IMR-90 (cell line): ENCODE measurements at regions not wholly inside any gene's neighbourhood (a gene's known extent, or its start where the extent isn't known, plus 50 kb on each side); places are given as distances from the start of the nearest gene placed in this dataset.

ENCODE experiments used
- ATAC-seq: fragments of 200-7000 bp; cut with Tn5 transposase; 2 replicates; pipeline ENCODE4 v1.9.1; 2020; ENCODE audit warnings: low read depth, mild to moderate bottlenecking, moderate library complexity
- BruUV-seq: library from RNA; stranded (reverse); fragments of 400-500 nt; replicated peaks from 2 replicates; lab custom pipeline; 2021; lab: Mats Ljungman, UMichigan
- CTCF ChIA-PET: fragments of 300-600 bp; formaldehyde crosslinking; extraction: SDS; loops from one replicate; lab custom pipeline; 2021; ENCODE audit warnings: antibody characterized with exemption; lab: Yijun Ruan, JAX
- POLR2A ChIA-PET: fragments of 300-600 bp; sonication (Branson Sonifier 250); formaldehyde crosslinking; loops from one replicate; lab custom pipeline; 2022; ENCODE audit warnings: antibody characterized with exemption; ENCODE audit not compliant: unreplicated experiment; lab: Charles Lee
- DNase-seq: peaks from one replicate; pipeline ENCODE4 v3.0.0; 2013
- H2AFZ ChIP-seq: replicated peaks from 2 replicates; pipeline ENCODE3; 2013; ENCODE audit warnings: low read length, mild to moderate bottlenecking; ENCODE audit not compliant: poor library complexity
- H2AK5ac ChIP-seq: 2 replicates; pipeline ENCODE4 v1.6.1; 2013; ENCODE audit warnings: low read depth, low read length, inconsistent platforms
- H2AK9ac ChIP-seq: replicated peaks from 2 replicates; pipeline ENCODE3; 2013; ENCODE audit warnings: mild to moderate bottlenecking, low read depth, low read length, moderate library complexity; ENCODE audit not compliant: poor library complexity
- H2BK120ac ChIP-seq: 2 replicates; pipeline ENCODE4 v1.6.1; 2013; ENCODE audit warnings: low read depth, low read length, inconsistent platforms
- H2BK15ac ChIP-seq: 3 replicates; pipeline ENCODE4 v1.6.1; 2013; ENCODE audit warnings: low read depth, low read length, inconsistent platforms
- H2BK20ac ChIP-seq: 2 replicates; pipeline ENCODE4 v1.6.1; 2013; ENCODE audit warnings: low read depth, mild to moderate bottlenecking, inconsistent platforms, low read length, moderate library complexity
- H2BK5ac ChIP-seq: 2 replicates; pipeline ENCODE4 v1.6.1; 2013; ENCODE audit warnings: mild to moderate bottlenecking, low read depth, low read length, inconsistent platforms; ENCODE audit not compliant: poor library complexity, severe bottlenecking
- H3K14ac ChIP-seq: replicated peaks from 2 replicates; pipeline ENCODE4 v1.6.1; 2013; ENCODE audit warnings: low read depth, low read length, inconsistent platforms
- H3K18ac ChIP-seq: 2 replicates; pipeline ENCODE4 v1.6.1; 2013; ENCODE audit warnings: low read depth, low read length, control low read depth
- H3K23ac ChIP-seq: 2 replicates; pipeline ENCODE4 v1.6.1; 2013; ENCODE audit warnings: low read depth, low read length, inconsistent platforms
- H3K27ac ChIP-seq: 2 replicates; pipeline ENCODE4 v1.5.1; 2013; ENCODE audit warnings: mild to moderate bottlenecking, control low read depth, low read length; ENCODE audit not compliant: insufficient read depth
- H3K27me3 ChIP-seq: 2 replicates; pipeline ENCODE4 v1.6.1; 2013; ENCODE audit warnings: low read length; ENCODE audit not compliant: control insufficient read depth, insufficient read depth
- H3K36me3 ChIP-seq: 2 replicates; pipeline ENCODE4 v1.6.1; 2013; ENCODE audit warnings: low read length, mixed read lengths; ENCODE audit not compliant: control insufficient read depth, insufficient read depth
- H3K4ac ChIP-seq: 2 replicates; pipeline ENCODE4 v1.6.1; 2013; ENCODE audit warnings: low read depth, low read length, inconsistent platforms
- H3K4me1 ChIP-seq: 2 replicates; pipeline ENCODE4 v1.6.1; 2013; ENCODE audit warnings: low read length, mixed read lengths; ENCODE audit not compliant: control insufficient read depth, insufficient read depth
- H3K4me2 ChIP-seq: 2 replicates; pipeline ENCODE4 v1.6.1; 2013; ENCODE audit warnings: low read depth, mild to moderate bottlenecking, control low read depth, low read length, moderate library complexity
- H3K4me3 ChIP-seq: 2 replicates; pipeline ENCODE4 v1.5.1; 2013; ENCODE audit warnings: low read depth, mild to moderate bottlenecking, control low read depth, low read length, moderate library complexity; ENCODE audit not compliant: insufficient read depth
- H3K56ac ChIP-seq: 2 replicates; pipeline ENCODE4 v1.6.1; 2013; ENCODE audit warnings: low read length, inconsistent platforms; ENCODE audit not compliant: insufficient read depth; ENCODE audit errors: extremely low read depth
- H3K79me1 ChIP-seq, 2 experiments: 2 replicates each; pipeline ENCODE4 v1.6.1; 2013; ENCODE audit warnings: low read length in 2 of 2, inconsistent platforms in 1 of 2, low read depth in 1 of 2
- H3K9ac ChIP-seq: 2 replicates; pipeline ENCODE4 v1.6.1; 2013; ENCODE audit warnings: low read depth, low read length, control low read depth
- H3K9me1 ChIP-seq: 2 replicates; pipeline ENCODE4 v1.6.1; 2013; ENCODE audit warnings: low read length, inconsistent platforms; ENCODE audit not compliant: insufficient read depth
- H3K9me3 ChIP-seq: 2 replicates; pipeline ENCODE4 v1.6.1; 2013; ENCODE audit warnings: low read length; ENCODE audit not compliant: control insufficient read depth, insufficient read depth
- H4K20me1 ChIP-seq: 2 replicates; pipeline ENCODE4 v1.6.1; 2013; ENCODE audit warnings: low read length, inconsistent platforms; ENCODE audit not compliant: insufficient read depth
- H4K5ac ChIP-seq: 2 replicates; pipeline ENCODE4 v1.6.1; 2013; ENCODE audit warnings: mild to moderate bottlenecking, low read depth, low read length, control low read depth
- H4K8ac ChIP-seq, 2 experiments: 2 replicates each; pipeline ENCODE4 v1.6.1; 2013; ENCODE audit warnings: low read depth in 2 of 2, low read length in 2 of 2, control low read depth in 1 of 2, inconsistent platforms in 1 of 2
- H4K91ac ChIP-seq: 2 replicates; pipeline ENCODE4 v1.6.1; 2013; ENCODE audit warnings: low read depth, low read length, inconsistent platforms; ENCODE audit not compliant: insufficient read depth
- BHLHE40 ChIP-seq: fragments of 150-350 bp; IDR thresholded peaks from 2 replicates; pipeline ENCODE4 v1.6.1; 2016; ENCODE audit warnings: mild to moderate bottlenecking, low read depth, low read length
- CEBPB ChIP-seq: IDR thresholded peaks from 2 replicates; pipeline ENCODE4 v1.6.1; 2012; ENCODE audit warnings: low read depth, low read length, improper control_type of control experiment
- FOS ChIP-seq: fragments of 150-350 bp; IDR thresholded peaks from 2 replicates; pipeline ENCODE4 v1.6.1; 2016; ENCODE audit warnings: low read depth, low read length
- MXI1 ChIP-seq: IDR thresholded peaks from 2 replicates; pipeline ENCODE4 v1.6.1; 2012; ENCODE audit warnings: low read depth, mild to moderate bottlenecking, low read length, moderate library complexity, borderline replicate concordance
- NFE2L2 ChIP-seq: fragments of 150-350 bp; IDR thresholded peaks from 2 replicates; pipeline ENCODE4 v1.6.1; 2016; ENCODE audit warnings: low read depth, mild to moderate bottlenecking, low read length
- POLR2A ChIP-seq: IDR thresholded peaks from 2 replicates; pipeline ENCODE4 v1.6.1; 2012; ENCODE audit warnings: mild to moderate bottlenecking, low read depth, low read length
- RCOR1 ChIP-seq: IDR thresholded peaks from 2 replicates; pipeline ENCODE4 v1.6.1; 2012; ENCODE audit warnings: mild to moderate bottlenecking, low read length, improper control_type of control experiment; ENCODE audit not compliant: insufficient replicate concordance
- RFX5 ChIP-seq: IDR thresholded peaks from 2 replicates; pipeline ENCODE4 v1.8.0; 2012; ENCODE audit warnings: low read depth, mild to moderate bottlenecking, low read length, moderate library complexity
- SMC3 ChIP-seq: fragments of 150-350 bp; IDR thresholded peaks from 2 replicates; pipeline ENCODE4 v1.6.1; 2016; ENCODE audit warnings: low read depth, mild to moderate bottlenecking, antibody characterized with exemption, low read length, moderate library complexity
- USF2 ChIP-seq: fragments of 150-350 bp; IDR thresholded peaks from 2 replicates; pipeline ENCODE4 v1.6.1; 2017; ENCODE audit warnings: mild to moderate bottlenecking, antibody characterized with exemption, low read length, low read depth
- WGBS, 2 experiments: methylation state at CpG; one replicate each; pipeline versions ENCODE4 v1.1.5 to v1.1.7; 2013; ENCODE audit warnings: missing lambda C conversion rate in 2 of 2; ENCODE audit not compliant: insufficient read length in 1 of 2; ENCODE audit errors: extremely low coverage in 2 of 2; 5-methylcytosine and 5-hydroxymethylcytosine counted together
- dilution Hi-C: fragments of 300-500 bp; cut with HindIII; formaldehyde crosslinking; loops from one replicate; pipeline ENCODE4 v1.14.3; 2018; ENCODE audit warnings: low sequenced_read_pairs; ENCODE audit not compliant: unreplicated experiment
- in situ Hi-C: fragments of 300-500 bp; cut with MboI; formaldehyde crosslinking; loops from 3 replicates; pipeline ENCODE4 v1.14.3; 2019; ENCODE audit warnings: low sequenced_read_pairs, inconsistent platforms, mixed read lengths
- intact Hi-C: fragments of 100-400 bp; cut with micrococcal nuclease; formaldehyde crosslinking; loops from 2 replicates; pipeline ENCODE4 v1.10.0; 2022
- TF ChIP-seq, protein P1 (sequence below): fragments of 150-350 bp; IDR thresholded peaks from 2 replicates; pipeline ENCODE4 v1.6.1; 2016; ENCODE audit warnings: low read depth, mild to moderate bottlenecking, low read length, moderate library complexity, borderline replicate concordance
- TF ChIP-seq, protein P2 (sequence below): conservative IDR thresholded peaks from 2 replicates; pipeline ENCODE4 v1.5.1; 2012; ENCODE audit warnings: mild to moderate bottlenecking, low read depth, low read length, improper control_type of control experiment

DNA sequence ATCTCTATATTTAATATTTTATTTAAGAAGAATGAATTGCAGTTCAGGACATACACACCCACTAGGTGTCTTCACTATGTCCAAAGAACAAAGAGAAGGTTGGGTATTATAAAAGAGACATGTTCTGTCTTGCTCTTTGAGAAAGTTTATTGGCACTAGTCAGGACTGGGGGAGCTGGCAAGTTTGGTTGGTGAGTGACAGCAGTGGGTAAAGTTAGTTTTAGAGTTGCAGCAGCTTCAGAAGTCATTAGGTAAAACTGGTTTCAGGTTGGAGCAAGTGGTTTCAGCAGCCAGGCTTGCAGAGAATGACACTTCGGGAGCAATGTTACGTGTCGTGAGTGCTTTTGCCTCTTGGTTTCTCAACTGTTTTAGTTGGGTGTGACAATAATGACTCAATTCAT, 142.2 kb upstream of the HS3ST3A1 start:
- no peak overlapping the region for H2BK15ac ChIP-seq
- H3K18ac ChIP-seq = no peak overlapping the region
- no peaks in the 10 kb centered on the region for H3K36me3 ChIP-seq
- no peak overlapping the region for H3K23ac ChIP-seq
- ATAC-seq = no peak
- intact Hi-C loops = no loop called here
- ChIA-PET CTCF (no interaction called here), POLR2A (no interaction called here)
- no peak overlapping the region for H2AFZ ChIP-seq
- no peak overlapping the region for H3K4me3 ChIP-seq
- no peaks in the 10 kb centered on the region for H3K9me1 ChIP-seq
- no peak overlapping the region for H2AK5ac ChIP-seq
- H3K79me1 ChIP-seq = no peaks in the 10 kb centered on the region
- no peak overlapping the region for H3K56ac ChIP-seq
- no peak overlapping the region for H4K8ac ChIP-seq
- no peak overlapping the region for H2BK120ac ChIP-seq
- H4K91ac ChIP-seq = no peak overlapping the region
- in situ Hi-C loops = no loop called here
- H3K9ac ChIP-seq = no peak overlapping the region
- H4K20me1 ChIP-seq = no peaks in the 10 kb centered on the region
- no peak overlapping the region for H3K4me2 ChIP-seq
- H3K4me1 ChIP-seq = no peaks in the 10 kb centered on the region
- H4K5ac ChIP-seq = no peak overlapping the region
- no peak overlapping the region for H2AK9ac ChIP-seq
- TF ChIP-seq BHLHE40 (no peak), USF2 (no peak), NFE2L2 (no peak), POLR2A (no peak), CEBPB (no peak), SMC3 (no peak), MXI1 (no peak), RFX5 (no peak), FOS (no peak), RCOR1 (no peak)
- TF ChIP-seq, protein P1, sequence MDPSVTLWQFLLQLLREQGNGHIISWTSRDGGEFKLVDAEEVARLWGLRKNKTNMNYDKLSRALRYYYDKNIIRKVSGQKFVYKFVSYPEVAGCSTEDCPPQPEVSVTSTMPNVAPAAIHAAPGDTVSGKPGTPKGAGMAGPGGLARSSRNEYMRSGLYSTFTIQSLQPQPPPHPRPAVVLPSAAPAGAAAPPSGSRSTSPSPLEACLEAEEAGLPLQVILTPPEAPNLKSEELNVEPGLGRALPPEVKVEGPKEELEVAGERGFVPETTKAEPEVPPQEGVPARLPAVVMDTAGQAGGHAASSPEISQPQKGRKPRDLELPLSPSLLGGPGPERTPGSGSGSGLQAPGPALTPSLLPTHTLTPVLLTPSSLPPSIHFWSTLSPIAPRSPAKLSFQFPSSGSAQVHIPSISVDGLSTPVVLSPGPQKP = no peak
- TF ChIP-seq, protein P2, sequence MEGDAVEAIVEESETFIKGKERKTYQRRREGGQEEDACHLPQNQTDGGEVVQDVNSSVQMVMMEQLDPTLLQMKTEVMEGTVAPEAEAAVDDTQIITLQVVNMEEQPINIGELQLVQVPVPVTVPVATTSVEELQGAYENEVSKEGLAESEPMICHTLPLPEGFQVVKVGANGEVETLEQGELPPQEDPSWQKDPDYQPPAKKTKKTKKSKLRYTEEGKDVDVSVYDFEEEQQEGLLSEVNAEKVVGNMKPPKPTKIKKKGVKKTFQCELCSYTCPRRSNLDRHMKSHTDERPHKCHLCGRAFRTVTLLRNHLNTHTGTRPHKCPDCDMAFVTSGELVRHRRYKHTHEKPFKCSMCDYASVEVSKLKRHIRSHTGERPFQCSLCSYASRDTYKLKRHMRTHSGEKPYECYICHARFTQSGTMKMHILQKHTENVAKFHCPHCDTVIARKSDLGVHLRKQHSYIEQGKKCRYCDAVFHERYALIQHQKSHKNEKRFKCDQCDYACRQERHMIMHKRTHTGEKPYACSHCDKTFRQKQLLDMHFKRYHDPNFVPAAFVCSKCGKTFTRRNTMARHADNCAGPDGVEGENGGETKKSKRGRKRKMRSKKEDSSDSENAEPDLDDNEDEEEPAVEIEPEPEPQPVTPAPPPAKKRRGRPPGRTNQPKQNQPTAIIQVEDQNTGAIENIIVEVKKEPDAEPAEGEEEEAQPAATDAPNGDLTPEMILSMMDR = no peak
- no peaks in the 10 kb centered on the region for H3K27me3 ChIP-seq
- BruUV-seq = no TSS peak
- no peak overlapping the region for H3K14ac ChIP-seq
- DNase-seq = no peak
- H3K27ac ChIP-seq = no peak overlapping the region
- no peaks in the 10 kb centered on the region for H3K9me3 ChIP-seq
- no peak overlapping the region for H2BK5ac ChIP-seq
- H2BK20ac ChIP-seq = no peak overlapping the region
- H3K4ac ChIP-seq = no peak overlapping the region
- dilution Hi-C loops = no loop called here
- no CpG with 5 or more reads among the region's 3 CpGs for WGBS, 2 experiments
